A673 (cell line): ENCODE measurements at regions not wholly inside any gene's neighbourhood (a gene's known extent, or its start where the extent isn't known, plus 50 kb on each side); places are given as distances from the start of the nearest gene placed in this dataset.

Experiments
- BruUV-seq: library from RNA; stranded (reverse); fragments of 400-500 nt; replicated peaks from 2 replicates; lab custom pipeline; 2021; lab: Mats Ljungman, UMichigan
- CTCF ChIA-PET: fragments of 300-600 bp; sonication (Branson Sonifier 250); formaldehyde crosslinking; loops from one replicate; lab custom pipeline; 2022; ENCODE audit warnings: antibody characterized with exemption; lab: Charles Lee
- POLR2A ChIA-PET: fragments of 300-600 bp; sonication (Branson Sonifier 250); formaldehyde crosslinking; loops from one replicate; lab custom pipeline; 2022; ENCODE audit warnings: antibody characterized with exemption; ENCODE audit not compliant: low non-redundant PET; lab: Charles Lee
- DNase-seq: peaks from one replicate; pipeline ENCODE4 v3.0.0-alpha.2; 2015; ENCODE audit warnings: low spot score
- H3K27ac ChIP-seq: fragments of 200-600 bp; sonication (generic); 2 replicates; pipeline ENCODE4 v1.5.1; 2016; ENCODE audit warnings: mixed run types, low read depth, mild to moderate bottlenecking, mixed read lengths, antibody characterized with exemption, low read length; ENCODE audit not compliant: poor library complexity, severe bottlenecking
- H3K27me3 ChIP-seq: fragments of 200-600 bp; sonication (generic); replicated peaks from 2 replicates; pipeline ENCODE4 v1.6.1; 2017; ENCODE audit warnings: mixed run types, low read depth, mild to moderate bottlenecking, mixed read lengths, antibody characterized with exemption, low read length; ENCODE audit not compliant: insufficient read depth, poor library complexity
- H3K36me3 ChIP-seq: fragments of 200-600 bp; sonication (generic); 2 replicates; pipeline ENCODE4 v1.6.1; 2016; ENCODE audit warnings: mixed run types, mild to moderate bottlenecking, mixed read lengths, antibody characterized with exemption, low read length; ENCODE audit not compliant: insufficient read depth, poor library complexity, severe bottlenecking
- H3K4me1 ChIP-seq: fragments of 200-600 bp; sonication (generic); 2 replicates; pipeline ENCODE4 v1.6.1; 2017; ENCODE audit warnings: mixed run types, mild to moderate bottlenecking, mixed read lengths, antibody characterized with exemption, low read length; ENCODE audit not compliant: insufficient read depth, poor library complexity, severe bottlenecking
- H3K4me3 ChIP-seq: fragments of 200-600 bp; sonication (generic); 2 replicates; pipeline ENCODE4 v1.5.1; 2016; ENCODE audit warnings: low read depth, mixed run types, mild to moderate bottlenecking, mixed read lengths, low read length; ENCODE audit not compliant: poor library complexity, severe bottlenecking
- H3K9me3 ChIP-seq: fragments of 200-600 bp; sonication (generic); 2 replicates; pipeline ENCODE4 v1.6.1; 2016; ENCODE audit warnings: mixed run types, low read depth, mild to moderate bottlenecking, mixed read lengths, antibody characterized with exemption, low read length; ENCODE audit not compliant: poor library complexity, severe bottlenecking
- EZH2 ChIP-seq: fragments of 200-600 bp; sonication (generic); IDR thresholded peaks from 2 replicates; pipeline ENCODE4 v1.6.1; 2017; ENCODE audit warnings: borderline replicate concordance, low read depth, mild to moderate bottlenecking, mixed read lengths, antibody characterized with exemption, low read length; ENCODE audit not compliant: poor library complexity, severe bottlenecking
- intact Hi-C: fragments of 100-400 bp; cut with micrococcal nuclease; formaldehyde crosslinking; loops from one replicate; pipeline ENCODE4 v1.10.0; 2022; ENCODE audit not compliant: unreplicated experiment
- TF ChIP-seq, protein P1 (sequence below): fragments of 300-800, 200-600 bp; sonication (generic); conservative IDR thresholded peaks from 2 replicates; pipeline ENCODE4 v1.5.1; 2017; ENCODE audit warnings: low read depth, mild to moderate bottlenecking, antibody characterized with exemption, low read length, moderate library complexity, mixed read lengths

DNA sequence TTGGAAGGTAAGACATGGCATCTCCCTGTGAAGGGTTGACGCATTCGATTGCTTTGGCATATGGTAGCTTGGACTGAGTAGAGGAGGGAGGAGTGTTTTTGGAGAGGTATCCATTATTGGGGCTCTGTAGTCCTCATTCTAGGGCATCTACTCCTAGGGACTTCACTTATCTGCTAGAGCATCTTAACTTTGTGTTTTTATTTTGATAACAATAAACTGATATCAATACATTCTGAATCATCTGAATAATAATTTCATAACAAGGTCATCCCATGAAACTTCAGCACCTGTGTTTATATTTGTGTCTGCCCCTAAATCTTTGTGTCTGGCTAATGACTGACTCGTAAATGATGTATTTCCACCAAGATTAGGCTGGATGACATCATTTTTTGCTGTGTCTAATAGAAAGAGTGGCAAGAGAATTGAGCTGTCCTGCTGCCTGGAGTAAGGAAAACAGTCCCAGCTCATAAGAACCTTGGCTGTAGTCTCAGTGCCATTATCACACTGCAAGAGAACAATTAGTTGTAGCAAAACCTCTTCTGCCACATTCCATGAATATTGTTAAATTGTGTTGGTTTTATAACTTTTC is 288.5 kb downstream of the PRL start:
- Histone ChIP-seq H3K9me3 (no peaks in the 10 kb centered on the region), H3K36me3 (no peaks in the 10 kb centered on the region), H3K4me1 (no peaks in the 10 kb centered on the region), H3K4me3 (no peak overlapping the region), H3K27ac (no peak overlapping the region), H3K27me3 (no peaks in the 10 kb centered on the region)
- intact Hi-C loops = no loop called here
- BruUV-seq = no TSS peak
- ChIA-PET CTCF (no interaction called here), POLR2A (no interaction called here)
- DNase-seq = no peak
- no peak for TF ChIP-seq EZH2
- TF ChIP-seq, protein P1, sequence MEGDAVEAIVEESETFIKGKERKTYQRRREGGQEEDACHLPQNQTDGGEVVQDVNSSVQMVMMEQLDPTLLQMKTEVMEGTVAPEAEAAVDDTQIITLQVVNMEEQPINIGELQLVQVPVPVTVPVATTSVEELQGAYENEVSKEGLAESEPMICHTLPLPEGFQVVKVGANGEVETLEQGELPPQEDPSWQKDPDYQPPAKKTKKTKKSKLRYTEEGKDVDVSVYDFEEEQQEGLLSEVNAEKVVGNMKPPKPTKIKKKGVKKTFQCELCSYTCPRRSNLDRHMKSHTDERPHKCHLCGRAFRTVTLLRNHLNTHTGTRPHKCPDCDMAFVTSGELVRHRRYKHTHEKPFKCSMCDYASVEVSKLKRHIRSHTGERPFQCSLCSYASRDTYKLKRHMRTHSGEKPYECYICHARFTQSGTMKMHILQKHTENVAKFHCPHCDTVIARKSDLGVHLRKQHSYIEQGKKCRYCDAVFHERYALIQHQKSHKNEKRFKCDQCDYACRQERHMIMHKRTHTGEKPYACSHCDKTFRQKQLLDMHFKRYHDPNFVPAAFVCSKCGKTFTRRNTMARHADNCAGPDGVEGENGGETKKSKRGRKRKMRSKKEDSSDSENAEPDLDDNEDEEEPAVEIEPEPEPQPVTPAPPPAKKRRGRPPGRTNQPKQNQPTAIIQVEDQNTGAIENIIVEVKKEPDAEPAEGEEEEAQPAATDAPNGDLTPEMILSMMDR = no peak

DNA sequence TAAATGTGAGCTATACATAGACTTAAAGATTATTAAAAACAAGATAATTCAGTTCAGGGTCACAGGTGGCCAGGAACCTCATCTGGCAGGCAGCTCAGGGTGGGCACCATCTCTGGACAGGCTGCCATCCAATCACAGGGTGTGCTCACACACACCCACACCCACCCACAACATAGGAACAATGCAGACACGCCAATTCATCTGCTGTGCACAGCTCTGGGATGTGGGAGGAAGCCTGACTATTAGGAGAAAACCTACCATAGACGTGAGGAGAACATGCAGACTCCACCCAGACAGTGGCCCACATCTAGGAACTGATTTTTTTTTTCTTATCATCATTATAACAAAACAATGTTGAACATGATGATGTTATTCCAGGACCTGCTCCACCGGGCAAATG is 286.7 kb downstream of the PRL start:
- no peak for DNase-seq
- intact Hi-C loops = no loop called here
- Histone ChIP-seq H3K9me3 (no peaks in the 10 kb centered on the region), H3K27me3 (no peaks in the 10 kb centered on the region), H3K36me3 (no peaks in the 10 kb centered on the region), H3K4me3 (no peak overlapping the region), H3K4me1 (no peaks in the 10 kb centered on the region), H3K27ac (no peak overlapping the region)
- CTCF ChIA-PET = no interaction called here
- TF ChIP-seq, protein P1 = no peak
- TF ChIP-seq EZH2 = no peak
- POLR2A ChIA-PET = no interaction called here
- no TSS peak for BruUV-seq

DNA sequence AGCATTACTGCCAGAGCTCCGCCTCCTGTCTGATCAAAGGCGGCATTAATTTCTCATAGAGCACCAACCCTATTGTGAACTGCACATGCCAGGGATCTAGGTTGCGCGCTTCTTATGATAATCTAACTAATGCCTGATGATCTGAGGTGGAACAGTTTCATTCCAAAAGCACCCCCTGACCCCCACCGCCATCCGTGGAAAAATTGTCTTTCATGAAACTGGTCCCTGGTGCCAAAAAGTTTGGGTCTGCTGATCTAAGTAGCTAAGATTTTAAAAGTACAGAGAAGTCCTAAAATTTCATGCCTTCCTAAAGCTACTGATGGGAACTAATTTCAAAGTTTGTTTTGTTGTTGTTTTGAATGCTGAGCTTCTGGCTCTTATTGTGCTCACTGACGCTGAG is 281.6 kb downstream of the PRL start:
- intact Hi-C loops = no loop called here
- ChIA-PET POLR2A (interaction anchor here (0.6 kb wide), 1 partner anchor 32 kb away, joined by 5 read pairs; no protein-coding TSS in a partner anchor), CTCF (no interaction called here)
- TF ChIP-seq, protein P1 = no peak
- no peak for TF ChIP-seq EZH2
- Histone ChIP-seq H3K4me3 (no peak overlapping the region), H3K9me3 (no peaks in the 10 kb centered on the region), H3K36me3 (no peaks in the 10 kb centered on the region), H3K27me3 (no peaks in the 10 kb centered on the region), H3K27ac (no peak overlapping the region), H3K4me1 (no peaks in the 10 kb centered on the region)
- DNase-seq = no peak
- no TSS peak for BruUV-seq
